Activated CD4-positive, alpha-beta memory T cell treated with anti-CD3 and anti-CD28 coated beads for 36 hours (primary cell): ENCODE measurements at regions not wholly inside any gene's neighbourhood (a gene's known extent, or its start where the extent isn't known, plus 50 kb on each side); places are given as distances from the start of the nearest gene placed in this dataset.
"Not testable (repeated sequence)": the region's sequence is repeated elsewhere in the genome, so short reads cannot be mapped to it uniquely, and the experiment has no call there.

Source experiments
- CTCF ChIA-PET: fragments of 350-600 bp; sonication (Branson Sonifier 250); formaldehyde crosslinking; loops from one replicate; lab custom pipeline; 2021; ENCODE audit warnings: antibody characterized with exemption, inconsistent platforms; lab: Charles Lee
- POLR2A ChIA-PET: fragments of 350-600 bp; sonication (Branson Sonifier 250); formaldehyde crosslinking; loops from one replicate; lab custom pipeline; 2021; ENCODE audit warnings: antibody characterized with exemption; lab: Charles Lee
- DNase-seq: peaks from one replicate; pipeline ENCODE4 v3.0.0-alpha.2; 2020
- H3K27ac Mint-ChIP-seq: one replicate; pipeline ENCODE4 v1.8.0; 2021; ENCODE audit warnings: mixed read lengths
- H3K27me3 Mint-ChIP-seq: one replicate; pipeline ENCODE4 v1.8.0; 2021; ENCODE audit warnings: mixed read lengths
- H3K36me3 Mint-ChIP-seq: one replicate; pipeline ENCODE4 v1.8.0; 2021; ENCODE audit warnings: mixed read lengths
- H3K4me1 Mint-ChIP-seq: one replicate; pipeline ENCODE4 v1.8.0; 2021; ENCODE audit warnings: low read depth, mixed read lengths
- H3K4me3 Mint-ChIP-seq: one replicate; pipeline ENCODE4 v1.8.0; 2021; ENCODE audit warnings: mild to moderate bottlenecking, mixed read lengths
- H3K9me3 Mint-ChIP-seq: one replicate; pipeline ENCODE4 v1.8.0; 2021; ENCODE audit warnings: mixed read lengths
- intact Hi-C: fragments of 100-400 bp; cut with micrococcal nuclease; formaldehyde crosslinking; loops from one replicate; pipeline ENCODE4 v1.15.1; 2023

DNA sequence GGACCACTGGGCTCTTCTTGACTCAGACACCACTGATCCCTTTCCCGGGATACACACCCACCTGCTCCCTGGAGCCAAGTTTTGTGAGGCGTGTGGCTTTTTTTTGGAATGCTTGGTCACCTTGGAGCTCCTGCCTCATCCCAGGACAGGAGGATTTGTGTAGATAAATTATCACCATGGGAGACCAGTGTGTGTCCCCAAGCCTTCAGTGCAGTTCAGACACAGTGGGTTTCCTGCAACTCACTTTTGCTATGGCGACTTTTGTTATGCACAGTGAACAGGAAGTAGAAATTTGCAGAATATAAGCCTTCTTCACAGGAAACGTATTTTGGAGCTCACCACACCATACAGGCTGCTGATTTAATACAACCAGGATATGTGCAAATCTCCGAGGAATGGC is 357.4 kb downstream of the PAX1 start:
- CTCF ChIA-PET: no interaction called here
- POLR2A ChIA-PET: no interaction called here
- Mint-ChIP-seq H3K4me1 (no peaks in the 10 kb centered on the region), H3K27ac (no peak overlapping the region), H3K27me3 (no peaks in the 10 kb centered on the region), H3K36me3 (no peaks in the 10 kb centered on the region), H3K4me3 (no peak overlapping the region), H3K9me3 (peaks cover 18% of the 10 kb centered on the region)
- intact Hi-C loops: no loop called here
- DNase-seq: no peak

DNA sequence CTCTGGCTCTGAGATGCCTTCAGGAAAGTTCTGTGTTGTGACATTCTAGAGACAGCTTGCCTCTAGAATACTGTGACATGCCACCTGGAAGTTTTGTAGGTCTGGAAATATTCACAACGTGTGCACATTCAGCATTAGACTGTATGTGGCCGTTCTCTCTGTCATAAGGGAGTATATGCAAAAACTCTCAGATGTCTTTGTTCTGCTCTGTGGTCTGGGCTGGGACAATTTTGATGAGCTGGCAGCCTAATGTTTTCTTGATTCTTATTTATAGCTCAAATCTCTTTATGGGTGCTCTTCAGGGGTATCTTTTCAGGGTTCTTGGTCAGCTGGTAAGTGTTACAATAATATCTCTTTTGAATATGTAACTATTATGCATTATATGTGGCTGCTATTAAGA is 355.1 kb downstream of the PAX1 start:
- POLR2A ChIA-PET: no interaction called here
- Mint-ChIP-seq H3K27ac (no peak overlapping the region), H3K36me3 (no peaks in the 10 kb centered on the region)

DNA sequence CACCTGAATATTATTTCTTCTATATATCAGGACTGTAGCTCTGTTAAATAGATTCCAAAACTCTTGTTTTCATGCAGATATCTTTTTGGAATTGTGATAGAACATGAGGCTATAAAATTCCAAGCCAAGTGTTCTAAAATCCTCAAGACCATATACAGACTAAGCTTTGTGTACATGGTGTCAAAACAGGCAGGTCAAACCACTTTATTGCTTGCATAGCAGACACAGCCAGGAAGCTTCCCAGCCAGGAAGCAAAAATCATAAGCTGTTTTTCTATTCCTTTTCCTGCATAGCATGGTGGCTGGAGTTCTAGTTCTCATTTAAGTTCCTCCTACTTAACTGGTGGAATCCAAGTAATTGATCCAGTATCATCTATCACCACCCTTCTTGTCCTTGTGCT is 353.3 kb downstream of the PAX1 start:
- intact Hi-C loops: no loop called here
- peaks cover 15% of the 10 kb centered on the region for H3K9me3 Mint-ChIP-seq

More for the DNA sequence above, 355.1 kb downstream of the PAX1 start:
- Mint-ChIP-seq H3K4me3 (no peak overlapping the region), H3K9me3 (peaks cover 18% of the 10 kb centered on the region), H3K4me1 (no peaks in the 10 kb centered on the region), H3K27me3 (no peaks in the 10 kb centered on the region)
- no peak for DNase-seq
- intact Hi-C loops: no loop called here
- CTCF ChIA-PET: no interaction called here

DNA sequence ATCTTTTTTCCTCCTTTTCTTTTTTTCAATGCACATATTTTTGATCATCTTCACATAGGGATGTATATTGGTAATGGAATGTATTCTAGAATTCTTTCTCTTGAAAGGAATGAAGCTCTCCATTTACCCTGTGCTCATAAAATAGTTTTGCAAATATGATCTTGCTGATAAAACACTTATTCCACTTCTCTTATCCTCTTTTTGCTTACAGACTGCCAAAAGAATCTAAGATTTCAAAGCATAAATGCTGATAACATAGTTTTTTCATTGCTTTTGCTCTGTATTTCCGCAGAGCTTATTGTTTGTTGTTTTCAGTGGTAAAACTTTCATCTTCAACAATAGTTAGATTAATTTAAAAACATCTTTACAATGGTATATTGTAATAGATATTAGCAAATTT is 350.5 kb downstream of the PAX1 start:
- ChIA-PET CTCF (no interaction called here), POLR2A (no interaction called here)
- Mint-ChIP-seq H3K36me3 (no peaks in the 10 kb centered on the region), H3K9me3 (peaks cover 9% of the 10 kb centered on the region), H3K4me3 (no peak overlapping the region), H3K27ac (no peak overlapping the region), H3K4me1 (no peaks in the 10 kb centered on the region), H3K27me3 (no peaks in the 10 kb centered on the region)
- DNase-seq: no peak
- intact Hi-C loops: no loop called here

More for the DNA sequence above, 353.3 kb downstream of the PAX1 start:
- Mint-ChIP-seq H3K4me1 (no peaks in the 10 kb centered on the region), H3K27ac (no peak overlapping the region), H3K27me3 (no peaks in the 10 kb centered on the region), H3K4me3 (no peak overlapping the region), H3K36me3 (no peaks in the 10 kb centered on the region)
- CTCF ChIA-PET: no interaction called here
- POLR2A ChIA-PET: no interaction called here
- DNase-seq: no peak

DNA sequence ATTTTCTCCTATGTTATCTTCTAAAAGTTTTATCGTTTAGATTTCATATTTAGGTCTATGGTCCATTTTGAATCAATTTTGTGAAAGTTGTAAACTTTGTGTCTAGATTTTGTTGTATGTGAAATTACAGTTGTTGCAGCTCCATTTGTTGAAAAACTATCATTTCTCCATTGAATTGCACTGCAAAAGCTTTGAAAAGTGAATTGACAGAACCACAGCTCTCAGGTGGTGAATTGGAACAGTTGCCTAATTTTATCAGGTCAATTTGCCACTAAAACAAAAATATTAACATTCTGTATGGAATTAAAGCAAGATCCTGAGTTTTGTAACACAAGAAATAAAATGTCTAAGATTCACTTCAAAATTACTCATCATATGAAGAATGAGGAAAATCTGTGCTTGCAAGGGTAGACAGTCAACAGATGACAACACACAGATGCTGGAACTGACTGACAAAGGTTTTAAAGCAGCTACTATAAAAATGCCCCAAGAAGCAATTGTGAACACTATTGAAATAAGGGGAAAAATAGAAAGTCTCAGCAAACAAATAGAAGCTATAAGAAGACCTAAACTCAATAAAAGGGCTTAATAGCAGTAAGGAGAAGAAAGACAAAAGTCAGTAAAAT is 346.7 kb downstream of the PAX1 start:
- intact Hi-C loops: no loop called here
- POLR2A ChIA-PET: no interaction called here
- no peak overlapping the region for H3K27ac Mint-ChIP-seq
- no peaks in the 10 kb centered on the region for H3K27me3 Mint-ChIP-seq
- no peaks in the 10 kb centered on the region for H3K4me1 Mint-ChIP-seq
- CTCF ChIA-PET: no interaction called here
- no peaks in the 10 kb centered on the region for H3K36me3 Mint-ChIP-seq
- H3K4me3 Mint-ChIP-seq: no peak overlapping the region
- peaks cover 12% of the 10 kb centered on the region for H3K9me3 Mint-ChIP-seq
- DNase-seq: no peak

DNA sequence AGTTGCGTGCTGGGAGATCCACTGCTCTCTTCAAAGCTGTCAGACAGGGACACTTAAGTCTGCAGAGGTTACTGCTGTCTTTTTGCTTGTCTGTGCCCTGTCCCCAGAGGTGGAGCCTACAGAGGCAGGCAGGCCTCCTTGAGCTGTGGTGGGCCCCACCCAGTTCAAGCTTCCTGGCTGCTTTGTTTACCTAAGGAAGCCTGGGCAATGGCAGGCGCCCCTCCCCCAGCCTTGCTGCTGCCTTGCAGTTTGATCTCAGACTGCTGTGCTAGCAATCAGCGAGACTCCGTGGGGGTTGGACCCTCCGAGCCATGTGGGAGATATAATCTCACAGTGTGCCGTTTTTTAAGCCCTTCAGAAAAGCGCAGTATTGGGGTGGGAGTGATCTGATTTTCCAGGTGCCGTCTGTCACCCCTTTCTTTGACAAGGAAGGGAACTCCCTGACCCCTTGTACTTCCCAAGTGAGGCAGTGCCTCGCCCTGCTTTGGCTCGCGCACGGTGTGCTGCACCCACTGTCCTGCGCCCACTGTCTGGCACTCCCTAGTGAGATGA is 340.6 kb downstream of the PAX1 start:
- H3K4me3 Mint-ChIP-seq, POLR2A ChIA-PET, H3K27me3 Mint-ChIP-seq, DNase-seq, CTCF ChIA-PET, H3K4me1 Mint-ChIP-seq, H3K36me3 Mint-ChIP-seq, H3K27ac Mint-ChIP-seq, intact Hi-C loops: not testable (repeated sequence)
- peaks cover 22% of the 10 kb centered on the region for H3K9me3 Mint-ChIP-seq

DNA sequence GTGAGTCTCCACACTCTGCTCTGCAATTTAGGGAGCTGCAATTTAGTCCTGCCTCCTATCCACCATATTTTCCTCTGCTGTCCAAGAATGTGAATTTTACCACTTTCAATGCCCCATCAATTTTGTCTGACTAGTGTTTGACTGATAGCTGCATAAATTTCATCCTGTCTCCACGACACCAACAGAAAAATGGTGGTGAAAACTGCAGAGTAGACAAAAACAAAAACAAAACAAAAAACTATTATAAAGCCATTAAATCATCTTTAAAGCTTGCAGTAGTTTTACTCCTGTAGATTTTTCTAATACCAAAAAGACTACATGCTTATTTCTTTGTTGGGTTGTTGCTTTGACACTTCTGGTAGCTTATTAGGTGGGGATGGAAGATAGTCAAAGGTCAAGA is 322.0 kb downstream of the PAX1 start:
- intact Hi-C loops: no loop called here
- H3K27ac Mint-ChIP-seq: no peak overlapping the region
- POLR2A ChIA-PET: no interaction called here
- CTCF ChIA-PET: interaction anchor here (1.2 kb wide), 1 partner anchor 308 kb away, joined by 3 read pairs; no protein-coding TSS in a partner anchor
- DNase-seq: no peak
- H3K4me1 Mint-ChIP-seq: no peaks in the 10 kb centered on the region
- no peaks in the 10 kb centered on the region for H3K36me3 Mint-ChIP-seq
- H3K4me3 Mint-ChIP-seq: no peak overlapping the region
- H3K27me3 Mint-ChIP-seq: no peaks in the 10 kb centered on the region
- H3K9me3 Mint-ChIP-seq: peaks cover 19% of the 10 kb centered on the region

DNA sequence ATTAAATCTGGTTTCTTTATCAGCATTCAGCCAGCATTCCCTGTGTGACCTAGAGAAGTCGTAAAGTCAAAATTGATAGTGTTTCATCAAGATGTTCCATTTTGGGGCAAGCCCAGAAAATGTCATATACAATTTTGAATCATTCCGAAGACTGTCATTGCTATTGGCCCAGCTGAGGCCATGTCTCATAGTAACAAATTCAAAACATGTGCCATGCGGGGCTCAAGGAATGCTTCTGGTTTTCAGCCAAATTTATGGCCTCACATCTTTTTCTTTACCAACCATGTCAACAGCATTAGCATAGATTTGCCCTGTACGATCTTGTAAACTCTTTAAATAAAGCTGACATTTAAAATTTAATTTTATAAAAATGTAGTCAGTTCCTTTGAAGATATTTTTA is 314.7 kb downstream of the PAX1 start:
- Mint-ChIP-seq H3K27ac (no peak overlapping the region), H3K27me3 (no peaks in the 10 kb centered on the region), H3K4me1 (no peaks in the 10 kb centered on the region), H3K9me3 (peaks cover 24% of the 10 kb centered on the region), H3K36me3 (no peaks in the 10 kb centered on the region), H3K4me3 (no peak overlapping the region)
- ChIA-PET POLR2A (no interaction called here), CTCF (no interaction called here)
- no peak for DNase-seq
- intact Hi-C loops: no loop called here

DNA sequence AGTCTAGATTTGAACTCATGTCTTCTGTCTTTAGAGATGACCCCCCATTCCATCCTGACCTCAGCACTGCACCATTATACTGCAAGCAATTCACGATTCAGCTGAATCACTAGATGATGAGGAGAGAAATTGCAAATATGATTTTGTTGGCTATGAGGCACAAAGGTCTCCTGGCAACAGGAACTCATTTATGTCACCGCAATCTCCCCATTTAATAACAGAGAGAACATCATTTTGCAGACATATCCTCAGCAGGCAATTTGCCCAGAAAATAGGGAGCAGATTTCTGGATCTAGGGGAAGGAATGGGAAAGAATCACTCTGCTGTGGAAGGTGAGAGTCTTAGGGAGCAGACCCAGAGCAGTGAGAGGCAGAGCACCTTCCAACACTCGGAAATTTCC is 303.0 kb downstream of the PAX1 start:
- Mint-ChIP-seq H3K4me1 (no peaks in the 10 kb centered on the region), H3K4me3 (no peak overlapping the region), H3K27me3 (no peaks in the 10 kb centered on the region), H3K9me3 (peaks cover 8% of the 10 kb centered on the region), H3K27ac (no peak overlapping the region), H3K36me3 (no peaks in the 10 kb centered on the region)
- no peak for DNase-seq
- CTCF ChIA-PET: no interaction called here
- POLR2A ChIA-PET: no interaction called here
- intact Hi-C loops: no loop called here

DNA sequence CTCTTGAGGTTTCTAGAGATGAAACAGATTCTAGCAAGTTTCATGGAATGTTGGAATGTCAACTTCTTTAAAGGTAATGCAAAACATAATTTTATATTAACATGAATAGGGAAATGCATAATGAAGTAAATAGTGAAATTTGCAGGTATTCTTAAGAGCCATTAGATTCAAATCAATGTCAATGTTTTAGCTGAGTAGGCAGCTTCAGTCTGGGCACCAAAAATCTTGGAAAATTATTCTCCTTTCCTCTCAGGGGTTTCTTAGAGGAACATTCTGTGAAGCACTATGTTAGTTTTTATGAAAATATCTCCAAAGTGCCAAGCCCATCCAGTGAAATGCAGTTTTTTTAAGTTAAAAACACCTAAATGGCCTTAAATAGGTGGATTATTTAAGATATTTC is 300.8 kb downstream of the PAX1 start:
- Mint-ChIP-seq H3K36me3 (no peaks in the 10 kb centered on the region), H3K4me3 (no peak overlapping the region), H3K27me3 (no peaks in the 10 kb centered on the region), H3K9me3 (peaks cover 8% of the 10 kb centered on the region), H3K4me1 (no peaks in the 10 kb centered on the region), H3K27ac (no peak overlapping the region)
- POLR2A ChIA-PET: no interaction called here
- no peak for DNase-seq
- CTCF ChIA-PET: no interaction called here
- intact Hi-C loops: no loop called here

DNA sequence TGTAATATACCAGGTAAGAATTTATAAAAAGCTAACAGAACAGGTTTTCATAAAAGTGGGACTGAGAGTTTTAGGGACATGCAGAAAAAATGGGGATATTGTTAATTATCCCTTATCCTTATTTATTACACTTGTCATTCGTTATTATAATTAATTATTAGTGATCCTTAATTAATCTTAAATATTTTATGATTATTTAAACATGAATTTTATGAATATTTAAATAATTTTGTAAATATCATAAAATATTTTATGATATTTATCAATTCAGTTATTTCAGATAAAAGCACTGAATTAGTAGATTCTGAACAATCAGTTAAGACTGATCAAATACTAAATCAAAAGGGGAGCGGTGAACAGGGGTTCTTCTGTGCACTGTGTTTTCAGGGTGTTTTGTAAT is 300.1 kb downstream of the PAX1 start:
- intact Hi-C loops: no loop called here
- ChIA-PET POLR2A (no interaction called here), CTCF (no interaction called here)
- no peak for DNase-seq
- H3K36me3 Mint-ChIP-seq: no peaks in the 10 kb centered on the region
- peaks cover 8% of the 10 kb centered on the region for H3K9me3 Mint-ChIP-seq
- no peaks in the 10 kb centered on the region for H3K4me1 Mint-ChIP-seq
- H3K27ac Mint-ChIP-seq: no peak overlapping the region
- H3K27me3 Mint-ChIP-seq: no peaks in the 10 kb centered on the region
- no peak overlapping the region for H3K4me3 Mint-ChIP-seq

DNA sequence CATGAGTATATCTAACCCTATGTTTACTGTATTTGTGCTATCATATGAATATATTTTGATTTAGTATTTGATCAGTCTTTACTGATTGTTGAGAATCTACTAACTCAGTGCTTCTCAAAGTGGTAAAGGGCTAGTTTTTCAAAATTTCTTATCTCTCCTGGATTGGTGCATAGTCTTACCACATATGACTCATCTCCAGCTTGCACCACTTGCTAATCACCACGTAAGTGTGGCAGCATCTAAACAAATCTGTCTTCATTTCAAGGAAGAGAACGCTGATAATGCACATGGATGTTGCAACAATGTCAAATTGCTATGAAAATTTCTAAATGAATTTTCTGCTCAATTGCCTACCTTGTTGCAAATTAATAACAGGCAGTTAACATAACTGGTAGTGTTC is 299.5 kb downstream of the PAX1 start:
- DNase-seq: no peak
- H3K4me3 Mint-ChIP-seq: no peak overlapping the region
- intact Hi-C loops: no loop called here
- H3K9me3 Mint-ChIP-seq: peaks cover 8% of the 10 kb centered on the region
- ChIA-PET CTCF (no interaction called here), POLR2A (no interaction called here)
- H3K27me3 Mint-ChIP-seq: no peaks in the 10 kb centered on the region
- no peaks in the 10 kb centered on the region for H3K4me1 Mint-ChIP-seq
- H3K36me3 Mint-ChIP-seq: no peaks in the 10 kb centered on the region
- H3K27ac Mint-ChIP-seq: no peak overlapping the region

DNA sequence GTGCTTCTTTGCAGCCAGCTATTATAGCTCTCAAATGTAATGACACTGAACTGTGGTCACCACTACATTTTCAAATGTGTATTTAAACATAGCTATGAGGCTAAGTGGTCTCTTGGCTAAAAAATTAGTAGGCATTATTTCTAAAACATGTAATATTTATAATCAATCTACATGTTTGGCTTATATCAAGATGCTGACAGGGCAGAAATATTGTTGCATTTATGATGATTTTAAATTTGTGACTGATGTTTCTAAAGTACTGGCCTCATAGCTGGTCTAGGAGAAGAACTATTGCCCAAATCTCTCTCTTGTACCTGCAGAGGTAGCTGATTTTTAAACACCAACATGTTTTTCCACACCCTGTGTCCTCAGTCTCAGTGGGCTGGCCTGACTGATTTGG is 298.2 kb downstream of the PAX1 start:
- Mint-ChIP-seq H3K9me3 (peaks cover 11% of the 10 kb centered on the region), H3K27me3 (no peaks in the 10 kb centered on the region), H3K27ac (no peak overlapping the region), H3K4me3 (no peak overlapping the region), H3K4me1 (no peaks in the 10 kb centered on the region), H3K36me3 (no peaks in the 10 kb centered on the region)
- DNase-seq: no peak
- ChIA-PET CTCF (no interaction called here), POLR2A (no interaction called here)
- intact Hi-C loops: no loop called here
